Kidney (tissue), 13 donors: ENCODE measurements at regions not wholly inside any gene's neighbourhood (a gene's known extent, or its start where the extent isn't known, plus 50 kb on each side); places are given as distances from the start of the nearest gene placed in this dataset.
"Not testable (repeated sequence)": the region's sequence is repeated elsewhere in the genome, so short reads cannot be mapped to it uniquely, and the experiment has no call there.

Experiments
- DNase-seq, 5 donors: peaks; one replicate each; pipeline ENCODE4 v3.0.0-alpha.2; 2013 to 2020
- FAIRE-seq: peaks from 2 replicates; lab custom pipeline; 2012; peaks lifted over from hg19 to GRCh38; lab: Jason Lieb, UNC
- H3K27ac ChIP-seq, 2 donors: one replicate each; pipeline ENCODE4 v1.7.0; 2013; ENCODE audit warnings: low read depth in 2 of 2, low read length in 2 of 2, inconsistent platforms in 1 of 2
- H3K27me3 ChIP-seq: one replicate; pipeline ENCODE4 v1.7.1; 2013; ENCODE audit warnings: low read length, inconsistent platforms; ENCODE audit not compliant: control insufficient read depth, insufficient read depth
- H3K36me3 ChIP-seq, 3 donors: one replicate each; pipeline versions ENCODE4 v1.7.0 to v1.7.1; 2013; ENCODE audit warnings: low read length in 3 of 3, control low read depth in 1 of 3, inconsistent platforms in 1 of 3; ENCODE audit not compliant: insufficient read depth in 3 of 3, control insufficient read depth in 2 of 3
- H3K4me1 ChIP-seq, 3 donors: one replicate each; pipeline versions ENCODE4 v1.7.0 to v1.7.1; 2013; ENCODE audit warnings: low read length in 3 of 3, inconsistent platforms in 1 of 3, low read depth in 1 of 3; ENCODE audit not compliant: control insufficient read depth in 2 of 3, insufficient read depth in 2 of 3
- H3K4me3 ChIP-seq, 3 donors: one replicate each; pipeline versions ENCODE4 v1.7.0 to v1.8.1; 2013; ENCODE audit warnings: low read length in 3 of 3, control low read depth in 1 of 3, inconsistent platforms in 1 of 3
- H3K9ac ChIP-seq, 3 donors: one replicate each; pipeline versions ENCODE4 v1.7.0 to v1.7.1; 2013; ENCODE audit warnings: low read length in 3 of 3, control low read depth in 1 of 3, inconsistent platforms in 1 of 3
- H3K9me3 ChIP-seq, 3 donors: one replicate each; pipeline versions ENCODE4 v1.7.0 to v1.7.1; 2013; ENCODE audit warnings: low read length in 3 of 3, control low read depth in 1 of 3, inconsistent platforms in 1 of 3; ENCODE audit not compliant: control insufficient read depth in 2 of 3, insufficient read depth in 1 of 3
- CTCF ChIP-seq: IDR thresholded peaks from 3 replicates; pipeline ENCODE4 v1.5.1; 2012; ENCODE audit warnings: mild to moderate bottlenecking, moderate library complexity, borderline replicate concordance; ENCODE audit not compliant: insufficient read depth; ENCODE audit errors: extremely low read depth
- intact Hi-C: fragments of 100-400 bp; cut with DNase I; formaldehyde crosslinking; loops from one replicate; pipeline ENCODE4 v1.11.1; 2022
- donor health status: control.
- donor health status: control.
- donor health status: control.
- donor health status: control.
- donor health status: control.
- donor health status: DM: yes; HTN: yes; CAD: no.
- donor health status: Normal renal cell carcinoma (clear cell type).

- no peak overlapping the region for H3K27ac ChIP-seq
- FAIRE-seq = no peak
- no peaks in the 10 kb centered on the region for H3K27me3 ChIP-seq
- no peak for DNase-seq
- no peaks in the 10 kb centered on the region for H3K36me3 ChIP-seq
- no peak overlapping the region for H3K9ac ChIP-seq
- intact Hi-C loops = no loop called here
- H3K4me3 ChIP-seq = no peak overlapping the region
- no peak for TF ChIP-seq CTCF
- no peaks in the 10 kb centered on the region for H3K4me1 ChIP-seq
- H3K9me3 ChIP-seq = peaks cover 0 to 2% (median 0%) of the 10 kb centered on the region in 3 donors
Measured at GRCh38 chr14:40336846-40337245, 904.6 kb upstream of the FBXO33 start.

DNA sequence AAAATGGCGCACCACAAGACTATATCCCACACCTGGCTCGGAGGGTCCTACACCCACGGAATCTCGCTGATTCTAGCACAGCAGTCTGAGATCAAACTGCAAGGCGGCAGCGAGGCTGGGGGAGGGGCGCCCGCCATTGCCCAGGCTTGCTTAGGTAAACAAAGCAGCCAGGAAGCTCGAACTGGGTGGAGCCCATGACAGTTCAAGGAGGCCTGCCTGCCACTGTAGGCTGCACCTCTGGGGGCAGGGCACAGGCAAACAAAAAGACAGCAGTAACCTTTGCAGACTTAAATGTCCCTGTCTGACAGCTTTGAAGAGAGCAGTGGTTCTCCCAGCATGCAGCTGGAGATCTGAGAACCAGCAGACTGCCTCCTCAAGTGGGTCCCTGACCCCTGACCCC lies 894.3 kb upstream of the FBXO33 start:
- H3K27me3 ChIP-seq, DNase-seq, FAIRE-seq, H3K9me3 ChIP-seq, H3K9ac ChIP-seq, H3K4me1 ChIP-seq, H3K36me3 ChIP-seq, H3K27ac ChIP-seq, H3K4me3 ChIP-seq, intact Hi-C loops: not testable (repeated sequence)

DNA sequence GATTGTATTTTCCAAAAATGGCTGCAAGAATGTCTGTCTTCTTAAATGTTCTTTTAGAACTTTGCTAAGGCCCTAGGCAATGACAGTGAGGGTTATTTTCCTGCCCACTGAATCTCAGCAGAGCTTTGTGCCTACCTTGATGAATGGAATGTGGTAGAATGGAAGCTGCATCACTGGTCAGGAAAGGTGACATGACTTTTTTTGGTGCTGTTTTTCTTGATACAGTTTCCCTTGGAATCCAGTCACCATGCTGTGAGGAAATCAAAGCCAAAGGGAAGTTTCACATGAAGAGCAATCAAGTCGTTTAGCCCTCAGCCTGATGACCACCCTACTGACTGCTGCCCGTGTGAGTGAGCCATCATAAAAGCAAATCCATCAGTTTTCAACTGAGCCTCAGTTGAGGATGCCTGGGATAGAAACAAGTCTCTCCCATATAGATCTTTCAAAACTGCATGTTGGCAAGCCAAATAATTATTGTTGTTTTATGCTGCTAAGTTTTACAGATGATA lies 886.0 kb upstream of the FBXO33 start:
- intact Hi-C loops = no loop called here
- FAIRE-seq (no peak), DNase-seq (no peak)
- Histone ChIP-seq H3K4me3 (no peak overlapping the region), H3K9me3 (peaks cover 0 to 2% (median 0%) of the 10 kb centered on the region in 3 donors), H3K4me1 (no peaks in the 10 kb centered on the region), H3K27me3 (no peaks in the 10 kb centered on the region), H3K36me3 (no peaks in the 10 kb centered on the region), H3K9ac (no peak overlapping the region), H3K27ac (no peak overlapping the region)
- no peak for TF ChIP-seq CTCF

- Histone ChIP-seq H3K4me3 (no peak overlapping the region), H3K27me3 (no peaks in the 10 kb centered on the region), H3K36me3 (no peaks in the 10 kb centered on the region), H3K9me3 (peaks cover 0 to 2% (median 0%) of the 10 kb centered on the region in 3 donors), H3K27ac (no peak overlapping the region), H3K9ac (no peak overlapping the region), H3K4me1 (no peaks in the 10 kb centered on the region)
- no peak for DNase-seq
- no peak for FAIRE-seq
- intact Hi-C loops = no loop called here
- TF ChIP-seq CTCF = no peak
Measured at GRCh38 chr14:40317690-40318089, 885.5 kb upstream of the FBXO33 start.
